GM23338 (cell line): ENCODE measurements at regions not wholly inside any gene's neighbourhood (a gene's known extent, or its start where the extent isn't known, plus 50 kb on each side); places are given as distances from the start of the nearest gene placed in this dataset.

Experiments used
- ATAC-seq: fragments of 200-7000 bp; cut with Tn5 transposase; 3 replicates; pipeline ENCODE4 v1.9.1; 2020
- DNase-seq: peaks from one replicate; pipeline ENCODE4 v3.0.0-alpha.2; 2015; ENCODE audit warnings: low spot score
- H2AFZ ChIP-seq: fragments of 200-600 bp; sonication (generic); 2 replicates; pipeline ENCODE4 v1.8.0; 2016; ENCODE audit warnings: antibody characterized with exemption, mild to moderate bottlenecking, moderate library complexity
- H3F3A ChIP-seq: fragments of 200-600 bp; sonication (generic); replicated peaks from 2 replicates; pipeline ENCODE4 v1.8.0; 2017; ENCODE audit warnings: antibody characterized with exemption, mixed run types, low read depth
- H3K27ac ChIP-seq: fragments of 200-600 bp; sonication (generic); 2 replicates; pipeline ENCODE4 v1.6.1; 2016; ENCODE audit warnings: low read depth
- H3K27me3 ChIP-seq: fragments of 200-600 bp; sonication (generic); 2 replicates; pipeline ENCODE4 v1.8.0; 2016; ENCODE audit warnings: mild to moderate bottlenecking, mixed run types, moderate library complexity; ENCODE audit not compliant: insufficient read depth
- H3K36me3 ChIP-seq: fragments of 200-600 bp; sonication (generic); 2 replicates; pipeline ENCODE4 v1.8.0; 2016; ENCODE audit warnings: mild to moderate bottlenecking; ENCODE audit not compliant: insufficient read depth
- H3K4me1 ChIP-seq: fragments of 200-600 bp; sonication (generic); 2 replicates; pipeline ENCODE4 v1.8.0; 2016; ENCODE audit warnings: mild to moderate bottlenecking, moderate library complexity; ENCODE audit not compliant: insufficient read depth
- H3K4me2 ChIP-seq: fragments of 200-600 bp; sonication (generic); 2 replicates; pipeline ENCODE4 v1.7.1; 2017; ENCODE audit warnings: mixed run types
- H3K4me3 ChIP-seq: fragments of 200-600 bp; sonication (generic); 2 replicates; pipeline ENCODE4 v1.6.1; 2016; ENCODE audit warnings: mixed run types
- H3K79me2 ChIP-seq: fragments of 200-600 bp; sonication (generic); replicated peaks from 2 replicates; pipeline ENCODE4 v1.8.0; 2017; ENCODE audit warnings: mild to moderate bottlenecking; ENCODE audit not compliant: insufficient read depth
- H3K9me2 ChIP-seq: fragments of 200-600 bp; sonication (generic); 2 replicates; pipeline ENCODE4 v1.8.0; 2017; ENCODE audit not compliant: insufficient read depth
- H4K20me1 ChIP-seq: fragments of 200-600 bp; sonication (generic); replicated peaks from 2 replicates; pipeline ENCODE4 v1.8.0; 2017; ENCODE audit warnings: mild to moderate bottlenecking; ENCODE audit not compliant: insufficient read depth
- H3K27ac Mint-ChIP-seq: 2 replicates; pipeline ENCODE4 v1.8.0; 2020; ENCODE audit warnings: inconsistent platforms, mild to moderate bottlenecking, moderate library complexity, mixed read lengths
- H3K27me3 Mint-ChIP-seq: 3 replicates; pipeline ENCODE4 v1.8.0; 2022; ENCODE audit warnings: low read depth, mild to moderate bottlenecking, moderate library complexity, mixed read lengths, inconsistent platforms; ENCODE audit not compliant: insufficient read depth, poor library complexity
- H3K36me3 Mint-ChIP-seq: 3 replicates; pipeline ENCODE4 v1.8.0; 2021; ENCODE audit warnings: low read depth, mild to moderate bottlenecking, inconsistent platforms, moderate library complexity, mixed read lengths
- H3K4me1 Mint-ChIP-seq: 3 replicates; pipeline ENCODE4 v1.8.0; 2020; ENCODE audit warnings: mild to moderate bottlenecking, inconsistent platforms, mixed read lengths
- H3K4me3 Mint-ChIP-seq: 3 replicates; pipeline ENCODE4 v1.8.0; 2021; ENCODE audit warnings: moderate library complexity, mild to moderate bottlenecking, inconsistent platforms, mixed read lengths
- H3K9me3 Mint-ChIP-seq: 3 replicates; pipeline ENCODE4 v1.8.0; 2020; ENCODE audit warnings: moderate library complexity, mild to moderate bottlenecking, inconsistent platforms, mixed read lengths
- CREB1 ChIP-seq: fragments of 250-450 bp; sonication (Bioruptor Pico); IDR thresholded peaks from 2 replicates; pipeline ENCODE4 v1.5.0; 2020; ENCODE audit warnings: low read depth, mild to moderate bottlenecking, moderate library complexity
- ETS1 ChIP-seq: IDR thresholded peaks from 2 replicates; pipeline ENCODE4 v1.6.1; 2016; ENCODE audit warnings: antibody characterized with exemption
- EZH2 ChIP-seq: fragments of 200-600 bp; sonication (generic); IDR thresholded peaks from one replicate; pipeline ENCODE4 v1.8.0; 2017; ENCODE audit warnings: antibody characterized with exemption, mild to moderate bottlenecking, low read depth; ENCODE audit not compliant: unreplicated experiment
- EZH2phosphoT487 ChIP-seq: fragments of 200-600 bp; sonication (generic); IDR thresholded peaks from one replicate; pipeline ENCODE4 v1.8.1; 2018; ENCODE audit warnings: antibody characterized with exemption; ENCODE audit not compliant: unreplicated experiment
- JUNB ChIP-seq: IDR thresholded peaks from one replicate; pipeline ENCODE4 v1.6.1; 2016; ENCODE audit warnings: antibody characterized with exemption; ENCODE audit not compliant: unreplicated experiment
- NANOG ChIP-seq: IDR thresholded peaks from 2 replicates; pipeline ENCODE4 v1.6.1; 2016; ENCODE audit warnings: antibody characterized with exemption, borderline replicate concordance
- POLR2AphosphoS5 ChIP-seq: IDR thresholded peaks from 2 replicates; pipeline ENCODE4 v1.6.1; 2016; ENCODE audit warnings: antibody characterized with exemption, low read depth
- REST ChIP-seq: IDR thresholded peaks from one replicate; pipeline ENCODE4 v1.6.1; 2018; ENCODE audit warnings: antibody characterized with exemption; ENCODE audit not compliant: unreplicated experiment
- STAT1 ChIP-seq: IDR thresholded peaks from one replicate; pipeline ENCODE4 v1.6.1; 2016; ENCODE audit warnings: antibody characterized with exemption; ENCODE audit not compliant: unreplicated experiment
- ZNF114 ChIP-seq: fragments of 250-450 bp; sonication (Bioruptor Pico); IDR thresholded peaks from 2 replicates; pipeline ENCODE4 v1.5.0; 2020; ENCODE audit warnings: mild to moderate bottlenecking, moderate library complexity
- ZNF331 ChIP-seq: fragments of 250-450 bp; sonication (Bioruptor Pico); IDR thresholded peaks from 2 replicates; pipeline ENCODE4 v1.5.0; 2020; ENCODE audit warnings: low read depth, mild to moderate bottlenecking, moderate library complexity
- ZNF462 ChIP-seq: fragments of 250-450 bp; sonication (Bioruptor Pico); IDR thresholded peaks from 2 replicates; pipeline ENCODE4 v1.5.0; 2020; ENCODE audit warnings: mild to moderate bottlenecking, moderate library complexity
- TF ChIP-seq, protein P1 (sequence below), 2 experiments: fragments of 200-600 bp in 1 of 2; sonication (generic) in 1 of 2; conservative IDR thresholded peaks; 2 replicates each; pipeline versions ENCODE4 v1.5.1 to v1.6.1; 2016 to 2017; ENCODE audit warnings: antibody characterized with exemption in 2 of 2, low read depth in 2 of 2, mild to moderate bottlenecking in 2 of 2, moderate library complexity in 1 of 2

- Histone ChIP-seq H4K20me1 (no peaks in the 10 kb centered on the region; the same call in 1 of the 2 replicates), H3K27ac (no peak overlapping the region), H3K4me1 (no peaks in the 10 kb centered on the region), H3K79me2 (no peaks in the 10 kb centered on the region), H3K27me3 (no peaks in the 10 kb centered on the region), H3K9me2 (no peaks in the 10 kb centered on the region), H2AFZ (no peak overlapping the region), H3F3A (no peaks in the 10 kb centered on the region), H3K4me2 (no peak overlapping the region), H3K36me3 (no peaks in the 10 kb centered on the region), H3K4me3 (no peak overlapping the region)
- ATAC-seq (no peak), DNase-seq (no peak)
- H3K36me3 Mint-ChIP-seq, result no peaks in the 10 kb centered on the region
- peaks cover 3% of the 10 kb centered on the region; the same call in 1 of the 3 replicates for H3K9me3 Mint-ChIP-seq
- no peak overlapping the region for H3K4me3 Mint-ChIP-seq
- H3K27ac Mint-ChIP-seq, result no peak overlapping the region
- H3K4me1 Mint-ChIP-seq, result peaks cover 2% of the 10 kb centered on the region; the same call in 2 of the 3 replicates
- peaks cover 14% of the 10 kb centered on the region for H3K27me3 Mint-ChIP-seq
- TF ChIP-seq STAT1, result no peak
- TF ChIP-seq NANOG, result no peak
- TF ChIP-seq CREB1, result no peak
- TF ChIP-seq ETS1, result no peak
- no peak for TF ChIP-seq ZNF331 (CRISPR knock-in tag)
- TF ChIP-seq EZH2phosphoT487, result no peak
- no peak for TF ChIP-seq EZH2
- TF ChIP-seq POLR2AphosphoS5, result no peak
- TF ChIP-seq REST, result no peak
- TF ChIP-seq ZNF462, result no peak
- TF ChIP-seq JUNB, result no peak
- TF ChIP-seq ZNF114 (CRISPR knock-in tag), result no peak
- TF ChIP-seq, protein P1, sequence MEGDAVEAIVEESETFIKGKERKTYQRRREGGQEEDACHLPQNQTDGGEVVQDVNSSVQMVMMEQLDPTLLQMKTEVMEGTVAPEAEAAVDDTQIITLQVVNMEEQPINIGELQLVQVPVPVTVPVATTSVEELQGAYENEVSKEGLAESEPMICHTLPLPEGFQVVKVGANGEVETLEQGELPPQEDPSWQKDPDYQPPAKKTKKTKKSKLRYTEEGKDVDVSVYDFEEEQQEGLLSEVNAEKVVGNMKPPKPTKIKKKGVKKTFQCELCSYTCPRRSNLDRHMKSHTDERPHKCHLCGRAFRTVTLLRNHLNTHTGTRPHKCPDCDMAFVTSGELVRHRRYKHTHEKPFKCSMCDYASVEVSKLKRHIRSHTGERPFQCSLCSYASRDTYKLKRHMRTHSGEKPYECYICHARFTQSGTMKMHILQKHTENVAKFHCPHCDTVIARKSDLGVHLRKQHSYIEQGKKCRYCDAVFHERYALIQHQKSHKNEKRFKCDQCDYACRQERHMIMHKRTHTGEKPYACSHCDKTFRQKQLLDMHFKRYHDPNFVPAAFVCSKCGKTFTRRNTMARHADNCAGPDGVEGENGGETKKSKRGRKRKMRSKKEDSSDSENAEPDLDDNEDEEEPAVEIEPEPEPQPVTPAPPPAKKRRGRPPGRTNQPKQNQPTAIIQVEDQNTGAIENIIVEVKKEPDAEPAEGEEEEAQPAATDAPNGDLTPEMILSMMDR (conservative IDR thresholded peaks at IDR 0.05; ENCODE audit: low read depth in 2 of 2), result no peak
Observed at GRCh38 chr17:73875346-73875745, 231.1 kb upstream of the SDK2 start.
